ENCODE measurements at regions not wholly inside any gene's neighbourhood (a gene's known extent, or its start where the extent isn't known, plus 50 kb on each side); places are given as distances from the start of the nearest gene placed in this dataset.

DNA sequence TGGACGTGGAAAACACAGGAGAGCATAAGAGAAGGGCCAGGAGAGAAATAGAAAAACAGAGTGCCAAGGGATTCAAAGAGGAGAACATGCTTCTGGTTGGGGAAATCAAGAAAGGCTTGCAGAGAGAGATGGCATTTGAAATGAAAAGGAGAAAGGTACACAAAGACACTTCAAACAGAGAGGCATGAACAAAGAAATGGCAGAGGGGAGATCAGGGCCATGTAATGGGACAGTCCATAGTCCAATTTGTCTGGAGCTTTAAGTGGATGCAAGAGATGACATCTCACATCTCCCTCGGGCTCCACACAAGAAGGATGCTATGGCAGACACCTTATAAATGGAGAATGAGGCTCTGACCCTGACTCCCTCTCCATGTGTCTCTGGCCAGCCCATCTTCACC is 331.1 kb downstream of the MLLT3 start:
- no peak for DNase-seq

DNA sequence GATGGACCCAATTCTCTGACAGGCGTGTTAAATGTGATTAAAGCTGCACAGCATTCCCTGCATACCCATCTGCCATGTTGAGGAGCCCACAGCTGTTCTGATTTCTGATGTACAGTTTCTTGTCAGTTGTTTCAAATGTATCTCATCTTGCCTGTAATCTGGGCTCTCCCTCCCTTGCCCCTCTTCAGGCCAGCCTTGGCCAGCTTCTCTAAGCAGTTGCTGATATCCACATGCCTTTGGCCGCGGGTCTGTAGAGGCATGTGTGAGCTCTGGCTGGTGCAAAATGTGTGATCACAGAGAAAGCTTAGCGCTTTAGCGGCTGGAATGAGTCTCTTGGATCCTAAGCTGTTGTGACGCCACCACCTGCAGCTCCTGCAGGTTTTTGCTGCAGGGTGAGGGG is 332.0 kb downstream of the MLLT3 start:
- no peak for DNase-seq

DNA sequence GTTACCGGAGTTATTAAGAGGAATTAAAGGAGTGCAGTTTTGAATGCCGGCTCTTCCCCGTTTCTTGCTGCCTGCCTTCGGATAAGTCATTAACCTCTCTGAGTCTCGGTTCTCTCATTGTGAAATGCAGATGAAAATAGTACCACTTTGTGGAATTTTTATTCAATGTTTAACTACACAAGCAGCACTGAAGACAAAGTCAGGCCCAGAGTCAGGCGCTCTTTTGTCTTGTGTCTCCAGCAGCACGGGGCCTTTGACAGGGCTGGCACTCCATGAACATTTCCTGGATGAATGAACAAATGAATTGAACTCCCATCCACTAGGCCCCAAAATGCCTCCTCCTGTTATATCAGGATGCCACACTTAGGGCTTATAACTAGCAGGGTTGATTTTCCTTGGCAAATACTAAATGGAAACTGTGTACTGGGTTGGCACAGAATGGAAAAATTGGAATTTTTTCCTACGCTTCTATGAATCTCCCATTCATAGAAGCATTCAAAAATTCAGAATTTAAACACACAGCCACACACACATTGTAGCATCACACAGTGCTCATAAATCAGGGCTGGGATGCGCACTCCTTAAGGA is 332.8 kb downstream of the MLLT3 start:
- no peak for DNase-seq

DNA sequence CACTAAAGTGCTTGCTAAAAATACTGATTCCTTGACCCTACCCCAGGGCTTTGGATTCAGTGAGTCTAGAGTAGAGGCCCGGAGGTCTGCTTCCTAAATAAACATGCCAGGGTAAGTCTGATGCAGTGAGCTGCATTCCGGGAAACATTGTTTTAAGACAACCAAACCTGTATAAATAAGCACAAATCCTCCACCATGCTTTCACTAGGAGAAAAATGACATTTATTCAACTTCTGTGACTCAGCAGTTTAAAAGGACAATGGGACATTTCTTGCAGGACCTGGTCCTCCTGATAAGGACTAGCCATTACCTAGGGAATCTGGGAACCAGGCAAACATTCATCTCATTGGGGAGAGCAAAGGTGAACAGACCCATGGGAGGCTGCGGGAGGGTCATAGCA is 335.3 kb downstream of the MLLT3 start:
- no peak for DNase-seq

DNA sequence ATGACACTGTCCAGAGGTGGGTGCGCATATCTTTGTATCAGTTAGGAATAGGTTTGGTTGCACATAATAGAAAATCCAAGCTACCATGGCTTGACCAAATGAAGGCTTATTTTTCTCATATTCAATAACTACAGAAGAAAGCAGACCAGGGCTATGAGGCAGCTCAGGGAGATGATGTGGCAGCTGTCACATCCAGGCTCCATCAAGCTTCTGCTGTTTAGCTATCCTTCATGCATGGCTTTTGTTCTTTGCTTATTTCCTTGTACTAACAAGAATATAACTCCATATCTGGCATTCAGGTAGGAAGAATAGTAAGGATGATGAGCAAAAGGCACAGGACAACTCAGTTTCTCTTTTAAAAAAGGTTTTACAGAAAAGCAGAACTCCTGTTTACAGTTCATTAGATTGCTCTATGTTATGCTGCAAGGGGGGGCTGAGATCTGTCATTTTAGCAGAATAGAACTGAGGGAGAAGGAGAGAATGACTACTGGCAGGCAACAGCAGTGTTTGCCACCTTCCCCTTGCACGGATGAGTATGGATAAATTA is 336.1 kb downstream of the MLLT3 start:
- DNase-seq: no peak

DNA sequence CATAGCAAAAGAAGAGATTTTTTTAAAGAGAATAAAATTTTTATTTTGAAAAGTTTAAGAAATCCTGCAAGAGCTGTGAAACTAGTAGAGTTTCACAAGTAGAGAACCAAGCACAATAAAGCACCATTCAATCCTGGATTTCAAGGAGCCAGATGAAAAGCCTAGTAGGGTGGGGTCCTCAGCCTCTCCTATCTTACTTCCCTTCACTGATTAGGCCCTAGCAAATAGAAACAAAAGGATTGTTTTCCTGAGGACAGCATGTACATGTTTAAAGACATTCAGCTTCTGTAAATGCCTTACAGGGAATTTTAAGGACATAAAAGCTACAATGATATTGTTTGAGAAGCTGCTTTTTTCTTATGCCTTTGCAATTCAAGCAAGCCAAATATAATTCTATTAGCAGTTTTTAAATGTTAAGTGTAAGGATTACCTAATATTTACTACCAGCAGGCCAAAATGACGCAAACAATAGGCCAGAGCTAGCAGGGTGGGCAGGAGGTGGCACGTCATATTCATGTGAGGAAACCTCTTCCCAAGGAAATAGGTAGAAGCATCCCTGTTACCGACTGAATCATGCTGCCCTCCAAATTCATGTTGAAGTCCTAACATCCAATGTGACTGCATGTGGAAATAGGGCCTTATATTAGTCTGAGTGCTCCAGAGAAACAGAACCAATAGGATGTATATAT is 337.6 kb downstream of the MLLT3 start:
- DNase-seq: no peak

DNA sequence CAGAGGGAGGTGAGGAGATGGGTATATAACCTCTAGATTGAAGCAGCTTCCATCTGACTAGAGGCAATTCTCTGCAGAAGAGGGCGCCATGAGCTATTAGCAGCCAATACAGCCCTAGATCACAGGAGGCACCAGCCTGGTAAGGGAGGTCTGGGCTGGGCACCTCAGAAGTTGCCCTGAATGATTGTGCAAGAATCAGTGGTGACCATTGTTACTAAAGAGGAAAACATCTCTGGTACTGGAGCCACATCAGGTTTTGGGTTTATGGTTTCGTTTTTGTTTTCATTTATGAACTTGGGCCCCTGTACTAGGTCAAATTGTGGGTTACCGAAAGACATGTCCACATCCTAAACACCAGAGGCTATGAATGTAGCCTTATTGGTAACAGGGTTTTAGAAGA is 342.0 kb downstream of the MLLT3 start:
- DNase-seq: no peak

DNA sequence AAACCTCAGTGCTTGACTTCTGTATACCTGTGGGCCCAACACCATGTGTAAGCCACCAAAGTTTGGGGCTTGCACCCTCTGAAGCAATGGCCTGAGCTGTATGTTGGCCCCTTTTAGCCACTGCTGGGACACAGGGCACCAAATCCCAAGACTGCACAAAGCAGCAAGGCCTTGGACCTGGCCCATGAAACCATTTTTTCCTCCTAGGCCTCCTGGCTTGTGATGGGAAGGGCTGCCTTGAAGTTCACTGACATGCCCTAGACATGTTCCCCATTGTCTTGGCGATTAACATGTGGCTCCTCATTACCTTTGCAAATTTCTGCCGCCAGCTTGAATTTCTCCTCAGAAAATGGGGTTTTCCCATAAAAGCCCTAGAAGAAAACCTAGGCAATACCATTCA is 345.5 kb downstream of the MLLT3 start:
- DNase-seq: no peak

DNA sequence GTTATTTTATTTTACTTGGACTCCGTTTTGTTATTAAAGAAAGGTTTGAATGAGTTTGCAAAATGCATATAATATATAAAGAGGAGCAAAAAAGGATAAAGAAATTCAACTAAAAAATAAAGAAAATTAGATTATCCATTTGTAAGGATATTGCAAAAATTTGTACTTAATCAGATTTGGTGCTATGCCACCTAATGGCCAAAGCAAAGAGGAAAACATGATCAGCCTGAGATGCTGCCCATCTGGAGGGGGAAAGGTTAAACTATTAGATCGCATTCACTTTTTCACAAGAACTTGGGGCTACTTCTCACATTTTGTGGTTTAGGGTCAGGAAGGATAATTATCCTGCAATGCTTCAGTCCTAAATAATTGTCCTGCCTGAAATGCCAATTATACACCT is 350.6 kb downstream of the MLLT3 start:
- DNase-seq: no peak

DNA sequence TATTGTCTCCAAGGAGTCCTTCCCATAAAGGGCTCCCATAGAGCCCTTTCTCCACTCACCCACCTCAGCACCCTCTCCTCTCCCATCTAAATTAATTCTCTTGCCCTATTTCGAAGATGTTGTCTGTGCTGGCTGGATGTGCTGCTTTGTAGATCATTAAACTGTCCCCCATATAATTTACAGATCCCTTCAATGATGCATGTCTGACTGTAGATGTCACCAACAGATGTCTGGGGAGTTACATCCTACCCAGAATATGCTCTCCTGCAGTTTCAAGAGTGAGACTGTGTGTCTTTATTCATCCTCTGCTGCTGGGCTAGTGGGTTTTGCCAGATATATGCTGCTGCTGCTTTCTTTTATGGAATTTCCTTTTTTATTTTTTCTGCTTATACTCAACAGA is 351.2 kb downstream of the MLLT3 start:
- DNase-seq: no peak

DNA sequence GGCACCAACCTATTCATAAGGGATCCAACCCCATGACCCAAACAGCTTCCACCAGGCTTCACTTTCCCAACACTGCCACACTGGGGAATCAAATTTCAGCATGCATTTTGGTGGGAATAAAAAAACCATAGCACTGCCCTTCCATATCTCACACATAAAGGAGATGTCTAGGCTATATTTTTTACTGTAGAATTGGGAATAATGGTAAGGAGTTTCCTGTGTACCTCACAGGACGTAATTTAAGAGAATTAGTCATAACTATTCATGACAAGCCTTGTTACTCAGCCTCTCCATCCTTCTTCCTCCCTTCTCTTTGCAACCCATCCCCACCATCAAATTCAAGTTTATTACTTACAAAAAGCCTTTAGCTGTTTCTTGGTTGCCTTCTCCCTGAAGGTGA is 352.1 kb downstream of the MLLT3 start:
- no peak for DNase-seq

DNA sequence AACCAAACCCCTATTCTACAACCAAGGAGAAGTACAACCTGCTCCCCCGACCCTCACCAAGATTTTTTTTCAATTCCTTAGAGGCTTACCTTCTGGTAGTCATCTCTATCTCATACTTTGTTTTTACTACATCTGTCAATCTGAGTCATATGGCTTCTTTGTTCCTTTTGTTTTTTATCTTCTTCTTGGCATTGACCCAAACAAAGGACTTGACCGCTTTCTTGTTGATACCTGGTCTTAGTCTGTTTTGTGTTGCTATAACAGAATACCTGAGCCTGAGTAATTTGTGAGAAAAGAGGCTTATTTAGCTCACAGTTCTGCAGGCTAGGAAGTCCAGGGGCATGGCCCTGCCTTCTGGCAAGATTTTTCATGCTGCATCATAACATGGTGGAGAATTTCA is 352.7 kb downstream of the MLLT3 start:
- DNase-seq: no peak

DNA sequence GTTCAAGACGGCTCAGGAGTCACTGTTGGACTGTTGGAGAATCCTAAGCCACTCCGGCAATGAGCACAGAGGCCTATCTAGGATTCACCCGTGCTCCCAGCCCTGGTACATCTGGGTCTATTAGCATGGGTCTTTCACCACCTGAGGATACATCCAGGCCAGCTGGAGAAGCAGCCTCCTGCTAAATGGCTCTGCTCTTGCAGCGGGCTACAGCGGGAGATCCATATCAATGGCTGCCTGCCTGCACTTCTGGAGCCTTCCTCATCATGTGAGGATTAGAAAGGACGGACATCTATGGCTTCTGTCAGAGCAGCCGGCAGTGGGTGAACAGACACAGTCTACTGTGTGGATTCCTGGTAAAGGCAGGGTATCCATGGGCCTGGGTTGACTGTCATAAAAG is 357.4 kb downstream of the MLLT3 start:
- DNase-seq: no peak

DNA sequence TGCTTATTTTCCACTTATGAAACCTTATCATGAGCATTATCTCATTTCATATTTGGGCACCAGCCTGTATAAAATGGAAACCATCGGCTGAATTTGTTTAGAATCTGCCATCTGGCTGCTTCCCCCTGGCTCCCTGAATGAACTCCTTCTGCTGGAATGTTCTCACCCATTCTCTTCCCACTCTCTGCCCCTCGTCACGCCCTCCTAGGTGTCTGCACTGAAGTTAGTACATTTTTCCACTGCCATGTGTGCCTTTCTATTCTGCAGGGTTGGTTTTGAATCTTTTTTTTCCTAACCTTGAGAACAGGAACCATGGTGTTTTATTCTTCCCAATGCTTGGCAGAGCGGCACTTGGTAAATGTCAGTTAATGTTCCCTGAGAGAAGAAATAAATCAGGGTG is 359.7 kb downstream of the MLLT3 start:
- DNase-seq: no peak

DNA sequence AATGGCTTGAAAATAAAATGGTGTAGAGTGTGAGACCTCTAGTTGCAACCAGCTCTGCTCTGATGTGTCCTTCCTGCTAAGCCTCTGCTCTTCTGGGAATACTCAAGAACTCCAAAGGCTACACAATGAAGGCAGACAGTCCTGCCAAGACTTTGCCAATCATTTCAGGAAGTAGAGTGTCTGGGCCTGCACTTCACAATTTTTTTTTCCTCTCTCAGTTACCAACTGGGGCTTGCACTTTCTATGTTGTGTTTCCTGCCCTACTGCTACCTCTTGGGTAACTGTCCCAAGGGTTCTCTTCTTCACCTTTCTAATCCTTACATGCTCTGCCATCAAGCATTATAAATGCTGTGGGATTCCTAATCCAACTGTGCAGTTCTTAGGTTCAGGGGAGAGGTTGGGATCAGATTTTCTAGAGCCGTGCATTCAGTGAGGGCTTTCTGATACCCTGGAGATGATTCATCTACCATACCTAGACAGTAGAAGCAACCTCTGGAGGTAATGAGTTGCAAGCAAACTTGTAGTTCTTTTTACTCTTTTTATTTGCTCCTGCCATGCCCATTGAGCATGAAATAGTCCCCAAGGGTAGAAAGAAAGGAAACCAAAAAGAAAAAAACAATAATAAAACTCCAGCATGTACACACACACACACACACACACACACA is 365.9 kb downstream of the MLLT3 start:
- no peak for DNase-seq

DNA sequence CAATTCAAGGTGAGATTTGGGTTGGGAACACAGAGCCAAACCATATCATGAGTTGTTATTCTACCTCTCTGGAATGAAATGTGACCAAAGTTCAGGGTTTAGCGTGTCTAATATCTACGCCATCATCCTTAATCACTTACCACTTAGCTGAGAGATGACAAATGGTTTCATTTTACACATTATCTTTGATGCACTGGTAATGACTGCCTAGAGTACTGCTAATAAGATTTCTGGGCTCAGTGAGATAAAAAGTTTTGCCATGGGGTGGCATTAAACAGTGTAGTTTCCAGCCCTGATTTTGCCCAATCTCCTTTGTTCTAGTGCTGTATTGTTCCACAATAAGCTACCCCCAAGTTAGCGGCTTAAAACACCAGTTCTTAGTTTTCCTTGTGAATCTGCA is 367.2 kb downstream of the MLLT3 start:
- no peak for DNase-seq

DNA sequence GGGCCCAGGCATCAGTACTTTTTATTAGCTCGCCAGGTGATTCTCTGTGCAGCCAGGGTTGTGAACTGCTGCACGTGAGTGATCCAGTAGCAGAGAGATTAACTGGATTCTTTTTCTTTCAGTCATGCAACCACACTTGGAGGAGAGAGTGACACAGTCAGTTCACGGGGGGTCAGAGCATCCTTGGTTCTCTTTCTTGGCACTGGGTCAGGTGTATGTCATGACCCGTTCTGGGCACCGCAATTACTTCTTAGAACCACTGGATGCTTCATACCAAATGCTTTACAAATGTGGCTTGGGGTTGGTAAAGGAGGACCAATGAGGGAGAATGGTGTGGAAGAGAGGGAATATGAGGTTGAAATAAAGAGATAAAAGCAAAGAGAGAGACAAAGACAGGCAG is 368.7 kb downstream of the MLLT3 start:
- no peak for DNase-seq

DNA sequence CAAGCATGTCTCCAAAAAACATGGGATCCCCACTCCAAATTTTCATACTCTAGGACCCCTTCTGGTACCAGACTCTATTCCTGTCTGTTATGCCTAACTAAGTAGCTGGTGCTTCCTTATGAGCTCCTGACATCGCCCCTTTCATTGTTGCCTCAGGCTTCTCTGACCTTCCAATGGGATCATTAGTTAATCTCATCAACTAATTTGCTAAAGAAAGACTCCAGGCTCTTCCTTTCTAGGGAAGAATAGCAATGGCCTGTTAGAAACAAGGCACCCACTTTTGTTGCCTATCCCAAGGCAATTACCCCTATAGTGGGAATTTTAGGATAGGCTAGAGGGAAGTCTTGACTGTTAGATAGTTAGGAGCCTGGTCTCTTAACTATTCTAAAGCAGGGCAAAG is 369.5 kb downstream of the MLLT3 start:
- DNase-seq: no peak

DNA sequence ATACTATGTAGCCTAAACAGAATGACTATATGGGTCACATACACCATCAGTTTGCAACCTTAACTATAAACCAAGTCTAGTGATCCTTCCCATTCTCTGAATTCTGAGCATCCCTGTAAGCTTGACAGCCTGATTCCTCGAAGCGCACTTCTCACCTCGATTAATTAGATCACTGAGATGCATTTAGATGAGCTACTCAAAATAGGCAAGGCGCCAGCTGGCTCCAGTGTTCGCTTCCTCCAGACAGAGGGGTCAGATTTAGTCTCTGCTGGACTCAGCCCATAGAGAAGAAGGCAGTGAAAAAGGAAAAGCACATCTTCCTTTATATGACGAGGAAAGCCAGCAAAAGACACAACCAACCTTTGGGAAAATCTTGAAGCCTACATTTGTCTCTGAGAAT is 371.5 kb downstream of the MLLT3 start:
- DNase-seq: no peak

DNA sequence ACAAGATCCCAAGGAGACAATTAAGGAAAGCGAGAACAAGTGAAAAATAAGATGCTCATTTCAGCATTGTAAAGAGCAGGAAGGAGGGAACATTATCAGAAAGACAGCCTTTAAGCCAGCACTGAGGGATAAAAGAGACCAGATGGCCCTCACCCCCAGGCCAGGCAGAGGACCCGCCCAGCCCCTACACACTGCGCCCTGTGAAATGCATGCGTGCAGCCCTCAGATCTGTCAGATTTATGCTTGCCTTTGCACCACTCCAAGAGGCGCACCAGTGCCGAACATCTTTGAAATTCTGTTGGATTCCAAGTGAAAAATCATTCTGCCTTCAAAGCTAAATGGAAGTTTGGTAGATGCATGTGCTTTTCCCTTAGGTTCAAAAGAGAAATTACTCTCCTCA is 378.0 kb downstream of the MLLT3 start:
- DNase-seq: no peak

DNA sequence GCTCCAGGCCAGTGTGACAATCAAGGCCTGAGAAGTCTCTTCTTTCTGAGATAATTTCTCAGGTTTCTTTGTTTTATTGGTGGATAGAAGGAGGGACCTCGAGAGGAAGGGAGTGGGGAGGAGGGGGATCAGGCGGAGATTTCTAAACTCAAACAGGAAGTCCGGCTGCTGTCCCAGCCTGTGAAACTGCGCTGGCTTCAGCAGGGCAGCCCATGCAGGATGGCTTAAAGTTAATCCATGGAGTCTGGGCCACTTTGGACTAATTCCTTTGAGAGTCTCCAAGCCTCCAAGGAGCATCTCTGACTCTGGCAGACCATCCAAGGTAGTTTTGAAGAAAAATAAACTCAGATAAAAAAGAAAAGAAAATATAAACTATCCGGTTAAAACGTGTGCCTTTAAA is 378.5 kb downstream of the MLLT3 start:
- no peak for DNase-seq

DNA sequence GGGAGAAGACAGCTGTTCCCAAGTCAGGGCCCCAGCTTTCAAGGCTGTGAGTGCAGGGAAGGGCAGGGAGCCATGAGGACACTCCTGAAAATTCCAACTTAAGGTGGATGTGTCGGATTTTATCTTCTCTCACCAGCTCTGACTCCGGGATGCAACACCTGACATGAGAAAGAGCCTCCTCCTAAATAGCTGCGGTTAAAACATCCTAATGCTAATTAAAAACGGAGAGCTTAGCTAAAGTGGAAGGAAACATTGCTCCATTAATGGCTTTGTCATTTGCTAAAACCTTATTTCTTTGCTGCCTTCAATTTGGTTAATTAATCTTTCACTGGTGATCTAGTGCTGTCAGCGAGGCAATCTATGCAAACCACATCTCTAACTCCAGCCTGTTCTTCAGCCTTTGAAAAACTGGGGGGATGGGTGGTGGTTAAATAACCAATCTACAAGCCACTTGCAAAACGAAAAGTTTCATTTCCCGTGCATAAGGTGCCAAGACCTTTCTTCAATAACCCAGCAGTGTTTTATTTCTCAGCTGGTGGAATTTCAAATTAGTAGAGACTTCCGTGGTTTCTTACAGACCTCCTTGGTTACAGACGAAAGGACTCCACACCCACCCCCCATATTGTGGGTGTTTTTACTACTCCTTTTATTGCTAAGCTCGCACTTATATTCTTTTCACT is 379.6 kb downstream of the MLLT3 start:
- peak; percentile 17 for DNase-seq

DNA sequence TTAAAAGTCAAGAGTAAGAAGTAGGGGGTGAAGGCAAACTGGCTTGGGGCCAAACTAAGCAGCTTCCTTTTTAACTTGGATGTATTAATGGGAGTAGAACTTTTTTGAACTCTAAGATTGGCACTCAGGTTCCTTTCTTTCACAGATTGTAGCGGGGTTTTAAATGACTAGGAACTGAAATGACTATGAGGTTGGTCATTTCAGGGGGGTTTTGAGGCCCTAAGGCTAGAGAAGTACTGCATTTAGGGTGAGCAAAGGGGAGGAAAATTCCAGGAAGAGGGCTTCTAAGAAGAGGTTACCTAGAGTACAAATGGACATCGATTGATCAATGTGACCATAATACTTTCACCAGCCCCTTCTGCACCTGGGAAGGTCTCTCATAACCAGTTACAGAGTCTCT is 381.8 kb downstream of the MLLT3 start:
- no peak for DNase-seq

DNA sequence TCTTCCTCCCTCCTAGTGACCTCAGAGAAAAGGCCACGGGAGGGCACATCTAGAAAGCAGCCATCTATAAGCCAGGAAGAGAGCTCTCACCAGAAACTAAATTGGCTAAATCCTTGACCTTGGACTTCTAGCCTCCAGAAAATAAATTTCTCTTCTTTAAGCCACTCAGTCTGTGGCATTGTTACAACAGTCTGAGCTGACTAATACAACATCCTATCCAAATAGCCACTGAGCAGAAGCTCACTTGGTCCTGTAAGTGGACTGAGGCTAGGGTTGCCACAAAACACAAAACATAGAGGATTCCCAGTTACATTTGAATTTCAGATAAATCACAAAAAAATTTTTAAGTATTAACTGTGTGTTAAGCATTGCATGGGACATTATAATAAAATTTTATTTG is 383.4 kb downstream of the MLLT3 start:
- no peak for DNase-seq

Data from CD4-positive, alpha-beta T cell treated with Interferon gamma for 1 hour (primary cell).